Ascending aorta (tissue), 2 donors: ENCODE measurements at regions not wholly inside any gene's neighbourhood (a gene's known extent, or its start where the extent isn't known, plus 50 kb on each side); places are given as distances from the start of the nearest gene placed in this dataset.

Experiments used
- DNase-seq, 2 donors: peaks; one replicate each; pipeline ENCODE4 v3.0.0-alpha.2; 2019; ENCODE audit warnings: low spot score in 2 of 2
- H3K27ac ChIP-seq, 2 donors: fragments of 200-600 bp; sonication (generic); one replicate each; pipeline ENCODE4 v1.5.1; 2016 to 2017; ENCODE audit warnings: mild to moderate bottlenecking in 1 of 2
- H3K27me3 ChIP-seq: fragments of 200-600 bp; sonication (generic); one replicate; pipeline ENCODE4 v1.5.1; 2017
- H3K36me3 ChIP-seq, 2 donors: fragments of 200-600 bp; sonication (generic); one replicate each; pipeline ENCODE4 v1.5.1; 2016
- H3K4me1 ChIP-seq, 2 donors: fragments of 200-600 bp; sonication (generic); one replicate each; pipeline ENCODE4 v1.5.1; 2016 to 2017; ENCODE audit warnings: mild to moderate bottlenecking in 1 of 2
- H3K4me3 ChIP-seq, 2 donors: fragments of 200-600 bp; sonication (generic); one replicate each; pipeline ENCODE4 v1.5.1; 2016 to 2017; ENCODE audit warnings: mild to moderate bottlenecking in 1 of 2
- H3K9me3 ChIP-seq, 2 donors: fragments of 200-600 bp; sonication (generic); one replicate each; pipeline ENCODE4 v1.5.1; 2016
- CTCF ChIP-seq, 3 experiments: fragments of 200-600 bp in 2 of 3; fragments of 450-650 bp in 1 of 3; sonication (generic) in 2 of 3; IDR thresholded peaks; one replicate each; pipeline ENCODE4 v1.5.1; 2016 to 2019; ENCODE audit warnings: antibody characterized with exemption in 3 of 3, mild to moderate bottlenecking in 1 of 3, moderate library complexity in 1 of 3
- intact Hi-C: fragments of 100-400 bp; cut with DNase I; formaldehyde crosslinking; loops from one replicate; pipeline ENCODE4 v1.15.1; 2023

DNA sequence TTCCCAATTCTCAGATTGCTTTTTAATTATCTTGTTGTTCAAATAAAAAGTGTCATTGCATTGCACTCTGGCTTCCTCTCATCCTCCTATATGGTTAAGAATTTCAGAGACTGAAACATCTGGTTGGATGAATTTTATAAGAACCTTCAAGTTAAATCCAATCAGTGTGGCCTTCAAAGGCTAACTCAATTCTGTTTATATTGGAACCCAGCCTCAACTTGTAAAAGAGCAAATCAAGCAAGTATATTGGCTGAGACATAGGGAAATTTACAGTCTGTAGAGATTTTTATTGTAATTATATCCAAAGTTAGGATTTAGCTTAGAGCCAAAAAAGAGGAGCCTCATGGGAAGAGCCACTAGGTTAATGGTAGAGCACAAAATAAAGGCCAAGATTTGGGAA lies 159.9 kb upstream of the FER start:
- H3K36me3 ChIP-seq = no peaks in the 10 kb centered on the region
- H3K27ac ChIP-seq = no peak overlapping the region
- no peaks in the 10 kb centered on the region for H3K27me3 ChIP-seq
- intact Hi-C loops = no loop called here
- no peak for TF ChIP-seq CTCF (IDR thresholded peaks at IDR 0.05)
- no peaks in the 10 kb centered on the region for H3K4me1 ChIP-seq
- H3K9me3 ChIP-seq = no peaks in the 10 kb centered on the region
- no peak for DNase-seq
- H3K4me3 ChIP-seq = no peak overlapping the region

DNA sequence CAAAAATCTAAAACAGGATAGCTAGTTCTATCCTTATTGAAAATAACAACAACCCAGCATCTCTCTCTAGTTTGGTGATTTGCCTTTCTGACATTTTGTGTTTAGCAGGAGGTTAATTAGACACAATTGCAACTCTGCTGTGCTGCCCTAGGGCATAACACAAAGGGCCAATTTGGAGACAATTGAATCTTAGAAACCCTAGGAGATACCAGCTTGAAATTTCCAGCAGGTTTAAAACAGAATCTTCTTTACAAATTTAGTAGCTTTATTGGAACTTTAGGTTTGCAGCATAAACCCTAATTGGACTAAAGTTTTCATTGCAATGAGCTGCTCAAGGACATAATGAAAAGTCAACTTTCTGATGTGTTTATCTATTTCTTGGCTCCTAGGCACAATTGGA lies 166.7 kb upstream of the FER start:
- no peak for TF ChIP-seq CTCF (IDR thresholded peaks at IDR 0.05)
- H3K27me3 ChIP-seq = no peaks in the 10 kb centered on the region

DNA sequence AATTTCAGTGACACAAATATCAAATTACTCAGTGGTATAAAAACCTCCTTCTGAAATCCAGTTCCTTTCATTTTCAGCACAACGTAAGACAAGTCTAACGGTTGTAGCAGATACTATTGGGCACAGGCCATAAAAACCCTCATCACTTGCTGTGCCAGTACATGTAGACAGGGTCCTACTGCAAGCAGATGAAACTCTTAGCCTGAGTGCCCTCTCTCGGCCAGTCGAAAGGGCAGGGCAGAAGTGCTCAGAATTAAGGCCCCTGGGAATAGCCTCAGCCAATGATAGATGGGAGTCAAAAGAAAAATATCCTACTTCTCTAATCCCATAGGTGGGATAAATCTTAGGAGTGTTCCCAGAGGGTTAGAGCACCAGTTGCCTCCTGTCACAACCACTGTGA lies 168.5 kb upstream of the FER start:
- no peaks in the 10 kb centered on the region for H3K4me1 ChIP-seq
- no peak overlapping the region for H3K27ac ChIP-seq
- no peak for TF ChIP-seq CTCF (IDR thresholded peaks at IDR 0.05)
- H3K27me3 ChIP-seq = no peaks in the 10 kb centered on the region
- intact Hi-C loops = no loop called here
- H3K4me3 ChIP-seq = no peak overlapping the region
- no peaks in the 10 kb centered on the region for H3K36me3 ChIP-seq
- H3K9me3 ChIP-seq = no peaks in the 10 kb centered on the region
- DNase-seq = no peak

More for the DNA sequence above, 166.7 kb upstream of the FER start:
- DNase-seq = no peak
- no peaks in the 10 kb centered on the region for H3K9me3 ChIP-seq
- H3K27ac ChIP-seq = no peak overlapping the region
- intact Hi-C loops = no loop called here
- H3K36me3 ChIP-seq = no peaks in the 10 kb centered on the region
- H3K4me3 ChIP-seq = no peak overlapping the region
- H3K4me1 ChIP-seq = no peaks in the 10 kb centered on the region

DNA sequence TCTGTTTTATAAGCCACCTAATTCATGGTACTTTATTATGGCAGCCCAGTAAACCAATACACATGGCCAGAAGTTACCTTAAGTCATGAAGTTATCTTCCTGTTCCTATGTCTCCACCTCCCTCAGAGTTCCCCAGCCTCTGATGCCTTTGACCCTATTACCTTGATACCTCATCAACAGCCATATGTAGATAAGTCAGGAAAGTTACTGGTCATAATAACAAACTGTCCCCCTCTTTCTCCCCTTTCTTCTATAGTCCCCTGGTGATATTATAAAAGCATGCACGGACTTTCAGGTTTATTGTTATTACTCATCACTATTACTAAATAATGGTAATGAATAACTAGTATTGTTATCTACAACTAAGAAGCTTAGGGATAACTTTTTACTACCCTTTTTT lies 168.9 kb upstream of the FER start:
- Histone ChIP-seq H3K27ac (no peak overlapping the region), H3K36me3 (no peaks in the 10 kb centered on the region), H3K4me1 (no peaks in the 10 kb centered on the region), H3K4me3 (no peak overlapping the region), H3K27me3 (no peaks in the 10 kb centered on the region), H3K9me3 (no peaks in the 10 kb centered on the region)
- no peak for DNase-seq
- no peak for TF ChIP-seq CTCF (IDR thresholded peaks at IDR 0.05)
- intact Hi-C loops = no loop called here

DNA sequence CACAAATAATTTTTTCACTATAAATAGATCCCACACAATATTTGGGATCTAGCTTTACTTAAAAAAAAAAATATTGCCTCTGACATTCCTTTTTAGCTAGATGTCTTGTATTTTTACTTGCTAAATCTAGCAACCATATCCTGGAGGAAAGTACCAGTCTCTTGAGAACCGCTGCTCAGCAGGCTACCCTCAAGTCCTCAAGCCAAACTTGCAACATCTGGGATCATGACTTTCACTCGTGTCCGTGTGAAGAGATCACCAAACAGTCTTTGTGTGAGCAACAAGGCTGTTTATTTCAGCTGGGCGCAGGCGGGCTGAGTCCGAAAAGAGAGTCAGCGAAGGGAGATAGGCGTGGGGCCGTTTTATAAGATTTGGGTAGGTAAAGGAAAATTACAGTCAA lies 180.3 kb upstream of the FER start:
- H3K4me3 ChIP-seq = no peak overlapping the region
- no peaks in the 10 kb centered on the region for H3K27me3 ChIP-seq
- no peaks in the 10 kb centered on the region for H3K36me3 ChIP-seq
- intact Hi-C loops = no loop called here
- H3K9me3 ChIP-seq = no peaks in the 10 kb centered on the region
- no peak overlapping the region for H3K27ac ChIP-seq
- no peak for TF ChIP-seq CTCF (IDR thresholded peaks at IDR 0.05)
- no peaks in the 10 kb centered on the region for H3K4me1 ChIP-seq
- no peak for DNase-seq

- Histone ChIP-seq H3K4me3 (no peak overlapping the region), H3K4me1 (no peaks in the 10 kb centered on the region), H3K27ac (no peak overlapping the region), H3K9me3 (no peaks in the 10 kb centered on the region), H3K36me3 (no peaks in the 10 kb centered on the region), H3K27me3 (no peaks in the 10 kb centered on the region)
- intact Hi-C loops = no loop called here
- no peak for DNase-seq
- no peak for TF ChIP-seq CTCF (IDR thresholded peaks at IDR 0.05)
Measured at GRCh38 chr5:108564441-108564840, 182.5 kb upstream of the FBXL17 start.
